A549 (cell line): ENCODE measurements at regions not wholly inside any gene's neighbourhood (a gene's known extent, or its start where the extent isn't known, plus 50 kb on each side); places are given as distances from the start of the nearest gene placed in this dataset.

Source experiments
- ATAC-seq, 2 experiments: fragments of 200-7000 bp in 1 of 2; fragments of >200 bp in 1 of 2; cut with Nextera tagmentation in 1 of 2; cut with Tn5 transposase in 1 of 2; 3 replicates each; pipeline versions ENCODE4 v1.8.0 to v1.9.1; 2018 to 2020; ENCODE audit warnings: mild to moderate bottlenecking in 1 of 2, moderate library complexity in 1 of 2
- CTCF ChIA-PET: fragments of 300-600 bp; sonication (Branson Sonifier 250); formaldehyde crosslinking; extraction: SDS; loops from one replicate; lab custom pipeline; 2021; ENCODE audit warnings: antibody characterized with exemption, inconsistent platforms; lab: Yijun Ruan, JAX
- POLR2A ChIA-PET: fragments of 350-600 bp; formaldehyde crosslinking; extraction: SDS; loops from one replicate; lab custom pipeline; 2021; ENCODE audit warnings: antibody characterized with exemption, inconsistent platforms; lab: Yijun Ruan, JAX
- DNase-seq, 2 experiments: peaks; one replicate each; pipeline versions ENCODE4 v3.0.0 to v3.0.0-alpha.2; 2011 to 2016; ENCODE audit warnings: low read depth in 1 of 2, low spot score in 1 of 2
- FAIRE-seq: peaks from 2 replicates; lab custom pipeline; 2011; peaks lifted over from hg19 to GRCh38; lab: Jason Lieb, UNC
- H3K27ac ChIP-seq, 2 experiments: fragments of >200 bp; sonication (Bioruptor Twin); formaldehyde crosslinking; 3 replicates each; pipeline ENCODE4 v1.5.1; 2016 to 2017
- H3K4me1 ChIP-seq: fragments of >200 bp; sonication (Bioruptor Twin); formaldehyde crosslinking; 3 replicates; pipeline ENCODE4 v1.6.1; 2016
- H3K4me2 ChIP-seq: fragments of >200 bp; sonication (Bioruptor Twin); formaldehyde crosslinking; 3 replicates; pipeline ENCODE4 v1.6.1; 2016
- H3K4me3 ChIP-seq: fragments of >200 bp; sonication (Bioruptor Twin); formaldehyde crosslinking; 3 replicates; pipeline ENCODE4 v1.5.1; 2016
- H3K9me3 ChIP-seq: fragments of >200 bp; sonication (Bioruptor Twin); formaldehyde crosslinking; 3 replicates; pipeline ENCODE4 v1.6.1; 2016
- FOSL2 ChIP-seq, 2 experiments: fragments of 450-650 bp in 1 of 2; fragments of >200 bp in 1 of 2; sonication (Bioruptor Twin) in 1 of 2; formaldehyde crosslinking; IDR thresholded peaks; 2 replicates each; pipeline versions ENCODE4 v1.5.0 to v1.6.1; 2016 to 2020; ENCODE audit warnings: mild to moderate bottlenecking in 1 of 2, moderate library complexity in 1 of 2
- FOXS1 ChIP-seq: fragments of 250-450 bp; sonication (Bioruptor Pico); IDR thresholded peaks from 2 replicates; pipeline ENCODE4 v1.5.0; 2020; ENCODE audit warnings: mild to moderate bottlenecking, moderate library complexity
- HOXB13 ChIP-seq: fragments of 250-450 bp; sonication (Bioruptor Pico); IDR thresholded peaks from 2 replicates; pipeline ENCODE4 v1.5.0; 2020; ENCODE audit warnings: low read depth, mild to moderate bottlenecking, moderate library complexity
- KDM1A ChIP-seq: fragments of 200-600 bp; sonication (generic); IDR thresholded peaks from 2 replicates; pipeline ENCODE4 v1.6.1; 2016; ENCODE audit warnings: low read depth, mild to moderate bottlenecking
- RCOR1 ChIP-seq: fragments of 150-350 bp; IDR thresholded peaks from 2 replicates; pipeline ENCODE4 v1.6.1; 2014; ENCODE audit warnings: antibody characterized with exemption, low read length, low read depth
- RNF2 ChIP-seq: fragments of 200-600 bp; sonication (generic); IDR thresholded peaks from 2 replicates; pipeline ENCODE4 v1.6.1; 2016; ENCODE audit warnings: low read depth, mild to moderate bottlenecking, antibody characterized with exemption, moderate library complexity, borderline replicate concordance
- WGBS: methylation state at CpG from one replicate; pipeline ENCODE4 v1.1.6; 2017; ENCODE audit errors: missing lambda C conversion rate; 5-methylcytosine and 5-hydroxymethylcytosine counted together
- TF ChIP-seq, protein P1 (sequence below): fragments of 450-650 bp; IDR thresholded peaks from 2 replicates; pipeline ENCODE4 v1.6.1; 2014; ENCODE audit warnings: antibody characterized with exemption
- TF ChIP-seq, protein P2 (sequence below): IDR thresholded peaks from 2 replicates; pipeline ENCODE4 v1.6.1; 2012
- TF ChIP-seq, protein P3 (sequence below): IDR thresholded peaks from 2 replicates; pipeline ENCODE4 v1.6.1; 2012; ENCODE audit warnings: low read depth, borderline replicate concordance
- TF ChIP-seq, protein P4 (sequence below): fragments of >200 bp; sonication (Bioruptor Twin); formaldehyde crosslinking; IDR thresholded peaks from 3 replicates; pipeline ENCODE4 v1.6.1; 2016
- TF ChIP-seq, protein P5 (sequence below): fragments of 150-350 bp; IDR thresholded peaks from 2 replicates; pipeline ENCODE4 v1.6.1; 2014; ENCODE audit warnings: low read depth, mild to moderate bottlenecking, low read length

DNA sequence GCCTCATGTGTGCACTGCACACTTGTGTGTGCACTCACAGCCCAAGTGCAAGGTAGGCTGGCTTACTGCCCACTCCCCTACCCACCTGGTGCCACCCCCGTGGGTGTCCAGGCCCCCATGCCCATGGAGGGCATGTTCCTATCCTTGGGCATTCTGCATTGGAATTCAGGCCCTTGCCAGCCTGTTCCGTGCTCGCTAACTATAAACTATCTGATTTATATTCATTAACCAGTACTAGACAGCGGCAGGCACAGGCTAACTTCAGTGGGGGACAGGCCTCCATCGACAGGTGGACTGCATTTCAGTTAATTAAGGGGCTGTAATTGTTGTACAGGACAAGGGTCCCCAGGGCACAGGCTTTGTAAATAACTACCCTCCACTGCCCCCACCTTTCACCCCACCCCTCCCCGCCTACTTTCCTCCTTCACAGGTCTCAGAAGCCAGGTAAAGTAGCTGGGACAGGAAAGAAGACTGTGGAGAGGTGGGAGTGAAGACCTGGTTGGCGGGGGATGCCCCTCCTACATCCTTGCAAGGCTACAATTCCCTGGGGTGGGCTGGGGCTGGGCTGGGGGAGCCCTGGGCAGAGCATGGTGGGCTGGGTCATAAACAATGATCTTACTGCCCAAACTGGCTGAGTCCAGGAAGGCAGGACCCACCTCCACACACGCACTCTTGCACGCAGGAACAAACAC, 119.0 kb upstream of the LHX1 start:
- no peaks in the 10 kb centered on the region for H3K9me3 ChIP-seq
- H3K27ac ChIP-seq, result no peak overlapping the region
- DNase-seq, result no peak
- no peak for FAIRE-seq
- POLR2A ChIA-PET, result no interaction called here
- 63% methylated on average over 9 of the region's 9 CpGs for WGBS
- H3K4me1 ChIP-seq, result no peaks in the 10 kb centered on the region
- no peak for TF ChIP-seq FOXS1 (CRISPR knock-in tag)
- TF ChIP-seq, protein P1, sequence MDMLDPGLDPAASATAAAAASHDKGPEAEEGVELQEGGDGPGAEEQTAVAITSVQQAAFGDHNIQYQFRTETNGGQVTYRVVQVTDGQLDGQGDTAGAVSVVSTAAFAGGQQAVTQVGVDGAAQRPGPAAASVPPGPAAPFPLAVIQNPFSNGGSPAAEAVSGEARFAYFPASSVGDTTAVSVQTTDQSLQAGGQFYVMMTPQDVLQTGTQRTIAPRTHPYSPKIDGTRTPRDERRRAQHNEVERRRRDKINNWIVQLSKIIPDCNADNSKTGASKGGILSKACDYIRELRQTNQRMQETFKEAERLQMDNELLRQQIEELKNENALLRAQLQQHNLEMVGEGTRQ, result no peak
- ATAC-seq, result no peak
- H3K4me3 ChIP-seq, result no peak overlapping the region
- H3K4me2 ChIP-seq, result no peak overlapping the region
- CTCF ChIA-PET, result interaction anchor here (1.4 kb wide), 1 partner anchor 9 kb away, joined by 3 read pairs; no protein-coding TSS in a partner anchor

DNA sequence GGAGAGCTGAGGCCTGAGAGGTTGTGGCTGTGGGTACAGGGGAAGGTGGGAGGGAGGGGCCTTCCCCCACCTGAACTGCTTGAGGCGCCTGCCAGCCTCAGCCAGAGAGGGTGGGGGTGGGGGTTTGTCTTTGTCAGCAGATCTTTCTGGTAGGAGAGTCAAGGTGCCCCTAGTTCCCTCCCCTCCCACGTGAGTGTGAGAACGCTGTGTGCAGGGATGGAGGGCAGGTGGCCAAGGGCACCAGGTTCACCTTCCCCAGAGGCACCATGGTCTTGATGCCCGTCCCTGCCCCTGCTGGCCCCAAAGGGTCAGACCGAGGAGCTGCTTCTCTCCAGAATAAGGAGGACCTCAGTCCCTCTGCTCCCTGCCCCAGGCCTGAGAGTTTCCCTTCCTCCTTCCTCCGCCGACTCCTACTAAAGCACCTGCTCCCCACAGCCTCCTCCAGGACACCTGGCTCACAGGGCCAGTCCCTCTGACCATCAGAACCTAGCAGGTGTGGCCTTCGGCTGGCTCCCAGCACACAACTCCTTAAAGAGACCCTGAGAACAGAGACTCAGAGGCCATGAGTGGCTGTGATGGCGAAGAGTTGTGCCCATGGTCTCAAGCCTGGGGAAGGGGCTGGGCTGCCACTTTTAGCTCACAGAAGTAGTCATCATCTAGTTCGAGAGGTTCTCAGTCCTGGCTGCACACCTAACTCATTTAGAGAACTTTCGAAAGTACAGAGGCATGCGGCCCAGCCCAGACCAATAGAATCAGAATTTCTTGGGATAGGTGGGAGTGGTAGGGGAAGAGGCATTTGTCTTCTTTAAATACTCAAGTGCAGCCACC, 113.2 kb upstream of the LHX1 start:
- TF ChIP-seq, protein P2, sequence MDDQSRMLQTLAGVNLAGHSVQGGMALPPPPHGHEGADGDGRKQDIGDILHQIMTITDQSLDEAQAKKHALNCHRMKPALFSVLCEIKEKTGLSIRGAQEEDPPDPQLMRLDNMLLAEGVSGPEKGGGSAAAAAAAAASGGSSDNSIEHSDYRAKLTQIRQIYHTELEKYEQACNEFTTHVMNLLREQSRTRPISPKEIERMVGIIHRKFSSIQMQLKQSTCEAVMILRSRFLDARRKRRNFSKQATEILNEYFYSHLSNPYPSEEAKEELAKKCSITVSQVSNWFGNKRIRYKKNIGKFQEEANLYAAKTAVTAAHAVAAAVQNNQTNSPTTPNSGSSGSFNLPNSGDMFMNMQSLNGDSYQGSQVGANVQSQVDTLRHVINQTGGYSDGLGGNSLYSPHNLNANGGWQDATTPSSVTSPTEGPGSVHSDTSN, result no peak
- TF ChIP-seq, protein P1, result no peak
- TF ChIP-seq, protein P3, sequence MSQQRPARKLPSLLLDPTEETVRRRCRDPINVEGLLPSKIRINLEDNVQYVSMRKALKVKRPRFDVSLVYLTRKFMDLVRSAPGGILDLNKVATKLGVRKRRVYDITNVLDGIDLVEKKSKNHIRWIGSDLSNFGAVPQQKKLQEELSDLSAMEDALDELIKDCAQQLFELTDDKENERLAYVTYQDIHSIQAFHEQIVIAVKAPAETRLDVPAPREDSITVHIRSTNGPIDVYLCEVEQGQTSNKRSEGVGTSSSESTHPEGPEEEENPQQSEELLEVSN, result no peak
- no peak for TF ChIP-seq RCOR1
- DNase-seq (no peak), ATAC-seq (no peak), FAIRE-seq (no peak)
- Histone ChIP-seq H3K4me3 (no peak overlapping the region), H3K4me2 (no peak overlapping the region), H3K27ac (no peak overlapping the region), H3K9me3 (no peaks in the 10 kb centered on the region), H3K4me1 (no peaks in the 10 kb centered on the region)
- WGBS, result 83% methylated on average over 11 of the region's 12 CpGs
- ChIA-PET POLR2A (no interaction called here), CTCF (interaction anchor here (1.4 to 2.1 kb wide), 2 partner anchors 37 to 69 kb away, joined by 4 to 5 read pairs; no protein-coding TSS in a partner anchor)

DNA sequence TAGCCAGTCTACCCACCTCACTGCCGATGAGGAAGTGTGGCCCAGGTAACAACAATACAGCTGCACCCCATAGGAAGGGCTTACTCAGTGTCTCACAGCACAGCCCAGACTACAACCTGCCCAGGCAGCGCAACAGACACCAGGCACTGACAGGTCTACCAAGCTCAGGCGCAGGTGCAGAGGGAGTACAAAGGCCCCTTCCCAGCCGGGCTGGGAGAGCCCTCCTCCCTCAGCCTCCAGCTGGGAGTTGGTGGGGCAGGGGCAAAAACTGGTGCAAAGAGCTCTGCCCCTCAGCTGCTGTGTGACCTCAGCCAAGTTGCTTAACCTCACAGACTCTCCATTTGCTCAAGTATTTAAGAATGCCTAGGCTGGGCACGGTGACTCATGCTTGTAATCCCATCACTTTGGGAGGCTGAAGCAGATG, 112.6 kb upstream of the LHX1 start:
- no peaks in the 10 kb centered on the region for H3K4me1 ChIP-seq
- ChIA-PET POLR2A (no interaction called here), CTCF (interaction anchor here (0.6 to 2.1 kb wide), 4 partner anchors 36 to 156 kb away, joined by 3 to 5 read pairs (median 4); no protein-coding TSS in a partner anchor)
- ATAC-seq (peak in 1 of 2 experiments; percentile 42; a peak in 3 of 6 replicates), FAIRE-seq (no peak)
- TF ChIP-seq, protein P4, sequence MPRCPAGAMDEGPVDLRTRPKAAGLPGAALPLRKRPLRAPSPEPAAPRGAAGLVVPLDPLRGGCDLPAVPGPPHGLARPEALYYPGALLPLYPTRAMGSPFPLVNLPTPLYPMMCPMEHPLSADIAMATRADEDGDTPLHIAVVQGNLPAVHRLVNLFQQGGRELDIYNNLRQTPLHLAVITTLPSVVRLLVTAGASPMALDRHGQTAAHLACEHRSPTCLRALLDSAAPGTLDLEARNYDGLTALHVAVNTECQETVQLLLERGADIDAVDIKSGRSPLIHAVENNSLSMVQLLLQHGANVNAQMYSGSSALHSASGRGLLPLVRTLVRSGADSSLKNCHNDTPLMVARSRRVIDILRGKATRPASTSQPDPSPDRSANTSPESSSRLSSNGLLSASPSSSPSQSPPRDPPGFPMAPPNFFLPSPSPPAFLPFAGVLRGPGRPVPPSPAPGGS, result no peak
- TF ChIP-seq FOSL2 (IDR thresholded peaks at IDR 0.05) (no peak), FOSL2 (CRISPR knock-in tag; IDR thresholded peaks at IDR 0.05) (peak; percentile 45), HOXB13 (CRISPR knock-in tag) (no peak)
- TF ChIP-seq, all 56 proteins: peak for 1
- peak in 1 of 2 experiments; percentile 46 for DNase-seq
- Histone ChIP-seq H3K27ac (no peak overlapping the region), H3K9me3 (no peaks in the 10 kb centered on the region), H3K4me2 (no peak overlapping the region), H3K4me3 (no peak overlapping the region)
- WGBS, result 48% methylated on average over 5 of the region's 5 CpGs

DNA sequence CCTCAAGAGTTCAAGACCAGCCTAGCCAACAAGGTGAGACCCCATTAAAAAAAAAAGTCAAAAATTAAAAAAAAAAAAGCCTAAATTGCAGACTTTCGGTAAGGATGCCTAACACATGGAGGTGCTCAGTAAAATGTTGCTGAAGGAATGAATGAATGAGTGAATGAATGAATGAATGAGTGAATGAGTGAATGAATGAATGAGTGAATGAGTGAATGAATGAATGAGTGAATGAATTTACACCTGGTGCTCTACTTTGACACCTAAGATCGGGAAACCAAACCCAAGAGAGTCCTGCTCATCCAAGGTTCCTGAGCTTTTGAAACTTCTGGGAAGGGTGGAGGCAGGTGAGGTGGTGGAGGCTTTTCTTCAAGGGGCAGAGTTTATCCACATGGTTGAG, 112.2 kb upstream of the LHX1 start:
- Histone ChIP-seq H3K9me3 (no peaks in the 10 kb centered on the region), H3K4me2 (no peak overlapping the region), H3K4me3 (no peak overlapping the region), H3K27ac (no peak overlapping the region), H3K4me1 (no peaks in the 10 kb centered on the region)
- no peak for FAIRE-seq
- 82% methylated on average over 2 of the region's 2 CpGs for WGBS
- POLR2A ChIA-PET, result no interaction called here
- no peak for ATAC-seq
- TF ChIP-seq FOSL2 (IDR thresholded peaks at IDR 0.05) (no peak), FOSL2 (CRISPR knock-in tag; IDR thresholded peaks at IDR 0.05) (no peak), RNF2 (no peak), KDM1A (no peak)
- TF ChIP-seq, protein P5, sequence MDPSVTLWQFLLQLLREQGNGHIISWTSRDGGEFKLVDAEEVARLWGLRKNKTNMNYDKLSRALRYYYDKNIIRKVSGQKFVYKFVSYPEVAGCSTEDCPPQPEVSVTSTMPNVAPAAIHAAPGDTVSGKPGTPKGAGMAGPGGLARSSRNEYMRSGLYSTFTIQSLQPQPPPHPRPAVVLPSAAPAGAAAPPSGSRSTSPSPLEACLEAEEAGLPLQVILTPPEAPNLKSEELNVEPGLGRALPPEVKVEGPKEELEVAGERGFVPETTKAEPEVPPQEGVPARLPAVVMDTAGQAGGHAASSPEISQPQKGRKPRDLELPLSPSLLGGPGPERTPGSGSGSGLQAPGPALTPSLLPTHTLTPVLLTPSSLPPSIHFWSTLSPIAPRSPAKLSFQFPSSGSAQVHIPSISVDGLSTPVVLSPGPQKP, result no peak
- CTCF ChIA-PET, result interaction anchor here (0.6 to 2.1 kb wide), 5 partner anchors 13 to 155 kb away, joined by 3 to 5 read pairs (median 4); no protein-coding TSS in a partner anchor
- no peak for DNase-seq
